Endodermal cell (in vitro differentiated cells): ENCODE measurements at regions not wholly inside any gene's neighbourhood (a gene's known extent, or its start where the extent isn't known, plus 50 kb on each side); places are given as distances from the start of the nearest gene placed in this dataset.

Source experiments
- DNase-seq: peaks from one replicate; pipeline ENCODE4 v3.0.0-alpha.2; 2017
- H3K27ac ChIP-seq: 2 replicates; pipeline ENCODE4 v1.5.1; 2013; ENCODE audit warnings: mild to moderate bottlenecking, low read depth, low read length, moderate library complexity
- H3K27me3 ChIP-seq: 2 replicates; pipeline ENCODE4 v1.6.1; 2013; ENCODE audit warnings: mild to moderate bottlenecking, low read length, moderate library complexity; ENCODE audit not compliant: insufficient read depth, control insufficient read depth, poor library complexity, severe bottlenecking
- H3K36me3 ChIP-seq: 2 replicates; pipeline ENCODE4 v1.7.0; 2013; ENCODE audit warnings: mild to moderate bottlenecking, low read length, moderate library complexity; ENCODE audit not compliant: control insufficient read depth, insufficient read depth
- H3K4me1 ChIP-seq: one replicate; pipeline ENCODE4 v1.7.0; 2013; ENCODE audit warnings: low read length; ENCODE audit not compliant: control insufficient read depth, insufficient read depth
- H3K4me3 ChIP-seq: 2 replicates; pipeline ENCODE4 v1.5.1; 2013; ENCODE audit warnings: mild to moderate bottlenecking, low read length, moderate library complexity
- H3K9ac ChIP-seq: 2 replicates; pipeline ENCODE4 v1.6.1; 2013; ENCODE audit warnings: mild to moderate bottlenecking, low read length, moderate library complexity; ENCODE audit not compliant: poor library complexity, severe bottlenecking; ENCODE audit errors: extremely low read depth
- H3K9me3 ChIP-seq: 2 replicates; pipeline ENCODE4 v1.6.1; 2013; ENCODE audit warnings: mild to moderate bottlenecking, low read length, moderate library complexity; ENCODE audit not compliant: control insufficient read depth
- H3K27ac Mint-ChIP-seq: 2 replicates; pipeline ENCODE4 v1.8.0; 2020; ENCODE audit warnings: mixed read lengths
- H3K27me3 Mint-ChIP-seq: 2 replicates; pipeline ENCODE4 v1.8.0; 2021; ENCODE audit warnings: mild to moderate bottlenecking, mixed read lengths; ENCODE audit not compliant: insufficient read depth
- H3K36me3 Mint-ChIP-seq: 2 replicates; pipeline ENCODE4 v1.8.0; 2020; ENCODE audit warnings: low read depth, mixed read lengths
- H3K4me1 Mint-ChIP-seq: 2 replicates; pipeline ENCODE4 v1.8.0; 2020; ENCODE audit warnings: mixed read lengths
- H3K4me3 Mint-ChIP-seq: 2 replicates; pipeline ENCODE4 v1.8.0; 2020; ENCODE audit warnings: mild to moderate bottlenecking, moderate library complexity, mixed read lengths
- H3K9me3 Mint-ChIP-seq: 2 replicates; pipeline ENCODE4 v1.8.0; 2020; ENCODE audit warnings: mild to moderate bottlenecking, mixed read lengths
- WGBS, 2 experiments: methylation state at CpG; one replicate each; pipeline versions ENCODE4 v1.1.5 to v1.1.7; 2013; ENCODE audit warnings: missing lambda C conversion rate in 2 of 2, mixed read lengths in 1 of 2; ENCODE audit not compliant: insufficient coverage in 1 of 2, insufficient read length in 1 of 2; 5-methylcytosine and 5-hydroxymethylcytosine counted together
- TF ChIP-seq, protein P1 (sequence below): fragments of 200-600 bp; sonication (generic); conservative IDR thresholded peaks from 2 replicates; pipeline ENCODE4 v1.5.0; 2021; ENCODE audit warnings: antibody characterized with exemption, mild to moderate bottlenecking

- Mint-ChIP-seq H3K9me3 (peaks cover 6% of the 10 kb centered on the region), H3K36me3 (no peaks in the 10 kb centered on the region), H3K4me3 (no peak overlapping the region), H3K27me3 (peaks cover 35% of the 10 kb centered on the region), H3K4me1 (peaks cover 15% of the 10 kb centered on the region), H3K27ac (no peak overlapping the region)
- Histone ChIP-seq H3K27ac (no peak overlapping the region), H3K36me3 (no peaks in the 10 kb centered on the region), H3K27me3 (peaks cover 9% of the 10 kb centered on the region), H3K4me1 (no peaks in the 10 kb centered on the region), H3K9me3 (peaks cover 2% of the 10 kb centered on the region), H3K9ac (no peak overlapping the region), H3K4me3 (no peak overlapping the region)
- no peak for DNase-seq
- 88 to 90% methylated on average over 5 of the region's 5 CpGs for WGBS, 2 experiments
- TF ChIP-seq, protein P1, sequence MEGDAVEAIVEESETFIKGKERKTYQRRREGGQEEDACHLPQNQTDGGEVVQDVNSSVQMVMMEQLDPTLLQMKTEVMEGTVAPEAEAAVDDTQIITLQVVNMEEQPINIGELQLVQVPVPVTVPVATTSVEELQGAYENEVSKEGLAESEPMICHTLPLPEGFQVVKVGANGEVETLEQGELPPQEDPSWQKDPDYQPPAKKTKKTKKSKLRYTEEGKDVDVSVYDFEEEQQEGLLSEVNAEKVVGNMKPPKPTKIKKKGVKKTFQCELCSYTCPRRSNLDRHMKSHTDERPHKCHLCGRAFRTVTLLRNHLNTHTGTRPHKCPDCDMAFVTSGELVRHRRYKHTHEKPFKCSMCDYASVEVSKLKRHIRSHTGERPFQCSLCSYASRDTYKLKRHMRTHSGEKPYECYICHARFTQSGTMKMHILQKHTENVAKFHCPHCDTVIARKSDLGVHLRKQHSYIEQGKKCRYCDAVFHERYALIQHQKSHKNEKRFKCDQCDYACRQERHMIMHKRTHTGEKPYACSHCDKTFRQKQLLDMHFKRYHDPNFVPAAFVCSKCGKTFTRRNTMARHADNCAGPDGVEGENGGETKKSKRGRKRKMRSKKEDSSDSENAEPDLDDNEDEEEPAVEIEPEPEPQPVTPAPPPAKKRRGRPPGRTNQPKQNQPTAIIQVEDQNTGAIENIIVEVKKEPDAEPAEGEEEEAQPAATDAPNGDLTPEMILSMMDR = no peak
These were observed 137.5 kb upstream of the IRX3 start for GRCh38 chr16:54424043-54424451.

DNA sequence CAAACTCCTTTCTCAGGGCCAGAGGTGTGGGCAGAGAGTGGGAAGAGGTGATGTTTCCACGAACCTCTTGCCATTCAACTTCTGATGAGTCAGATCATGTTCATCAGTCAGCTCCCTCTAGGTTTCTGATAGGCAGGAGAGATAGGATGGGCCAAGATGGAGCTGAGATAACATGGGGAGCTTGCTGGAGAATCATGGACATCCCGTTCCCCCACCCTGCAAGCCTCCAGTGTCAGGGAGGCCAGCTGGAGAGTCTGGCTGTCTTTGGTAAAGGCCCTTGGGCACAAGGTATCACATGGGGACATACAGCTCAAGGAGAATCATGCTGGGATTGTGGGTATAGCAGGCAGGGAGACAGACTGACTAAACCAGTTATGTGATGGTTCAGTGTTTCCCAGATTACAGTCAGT, 136.0 kb upstream of the IRX3 start:
- H3K9me3 Mint-ChIP-seq = no peaks in the 10 kb centered on the region
- WGBS, 2 experiments = 91 to 100% methylated on average over 2 of the region's 2 CpGs

GRCh38 chr16:54422159-54422558, 135.6 kb upstream of the IRX3 start:
- Mint-ChIP-seq H3K27ac (no peak overlapping the region), H3K9me3 (no peaks in the 10 kb centered on the region), H3K4me3 (no peak overlapping the region), H3K27me3 (peaks cover 18% of the 10 kb centered on the region), H3K4me1 (peaks cover 25% of the 10 kb centered on the region), H3K36me3 (no peaks in the 10 kb centered on the region)
- WGBS, 2 experiments = 92 to 96% methylated on average over 2 to 3 of the region's 3 CpGs
- Histone ChIP-seq H3K36me3 (no peaks in the 10 kb centered on the region), H3K9ac (no peak overlapping the region), H3K27ac (no peak overlapping the region), H3K4me1 (peaks cover 6% of the 10 kb centered on the region), H3K27me3 (no peaks in the 10 kb centered on the region), H3K4me3 (no peak overlapping the region), H3K9me3 (no peaks in the 10 kb centered on the region)
- DNase-seq = no peak
- TF ChIP-seq, protein P1 = no peak

More for the DNA sequence above, 136.0 kb upstream of the IRX3 start:
- Histone ChIP-seq H3K9me3 (no peaks in the 10 kb centered on the region), H3K27ac (no peak overlapping the region), H3K9ac (no peak overlapping the region), H3K4me3 (no peak overlapping the region), H3K27me3 (no peaks in the 10 kb centered on the region), H3K36me3 (no peaks in the 10 kb centered on the region), H3K4me1 (peaks cover 3% of the 10 kb centered on the region)
- Mint-ChIP-seq H3K27ac (no peak overlapping the region), H3K4me3 (no peak overlapping the region), H3K36me3 (no peaks in the 10 kb centered on the region), H3K4me1 (peaks cover 22% of the 10 kb centered on the region), H3K27me3 (peaks cover 23% of the 10 kb centered on the region)
- TF ChIP-seq, protein P1 = no peak
- no peak for DNase-seq
